ENCODE measurements at regions not wholly inside any gene's neighbourhood (a gene's known extent, or its start where the extent isn't known, plus 50 kb on each side); places are given as distances from the start of the nearest gene placed in this dataset.

- Mint-ChIP-seq H3K27me3 (no peaks in the 10 kb centered on the region), H3K4me1 (no peaks in the 10 kb centered on the region), H3K4me3 (no peak overlapping the region), H3K36me3 (ENCODE audit: low read depth) (no peaks in the 10 kb centered on the region), H3K27ac (no peak overlapping the region)
- no peak for DNase-seq
- ATAC-seq: no peak
- no peaks in the 10 kb centered on the region for H3K9me3 ChIP-seq (ENCODE audit: control insufficient read depth, low read length, poor library complexity, severe bottlenecking)
Observed at GRCh38 chr12:105765053-105766014, 373.4 kb downstream of the NUAK1 start.

DNA sequence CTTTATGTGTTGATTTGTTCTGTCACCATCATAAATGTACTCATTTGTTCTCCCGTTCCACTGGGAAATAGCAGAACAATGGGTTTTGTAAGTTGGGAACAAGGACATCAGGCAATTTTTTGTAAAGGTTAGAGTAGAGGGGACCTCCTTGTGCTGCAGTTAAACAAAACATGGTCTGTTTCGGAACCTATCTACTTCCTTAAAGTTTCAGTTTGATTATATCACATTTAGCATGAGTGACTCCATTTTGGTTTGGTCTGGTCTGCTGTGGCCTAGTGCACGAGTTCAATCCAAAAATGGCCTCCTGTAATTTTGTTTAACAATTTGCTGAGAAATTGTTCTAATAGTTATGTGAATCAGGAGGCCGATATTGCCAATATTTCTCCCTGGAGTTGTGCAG lies 372.7 kb downstream of the NUAK1 start:
- ATAC-seq (no peak), DNase-seq (no peak)
- Mint-ChIP-seq H3K27me3 (peaks cover 6% of the 10 kb centered on the region), H3K4me1 (no peaks in the 10 kb centered on the region), H3K4me3 (no peak overlapping the region), H3K36me3 (ENCODE audit: low read depth) (no peaks in the 10 kb centered on the region), H3K27ac (no peak overlapping the region)
- no peaks in the 10 kb centered on the region for H3K9me3 ChIP-seq (ENCODE audit: control insufficient read depth, low read length, poor library complexity, severe bottlenecking)

DNA sequence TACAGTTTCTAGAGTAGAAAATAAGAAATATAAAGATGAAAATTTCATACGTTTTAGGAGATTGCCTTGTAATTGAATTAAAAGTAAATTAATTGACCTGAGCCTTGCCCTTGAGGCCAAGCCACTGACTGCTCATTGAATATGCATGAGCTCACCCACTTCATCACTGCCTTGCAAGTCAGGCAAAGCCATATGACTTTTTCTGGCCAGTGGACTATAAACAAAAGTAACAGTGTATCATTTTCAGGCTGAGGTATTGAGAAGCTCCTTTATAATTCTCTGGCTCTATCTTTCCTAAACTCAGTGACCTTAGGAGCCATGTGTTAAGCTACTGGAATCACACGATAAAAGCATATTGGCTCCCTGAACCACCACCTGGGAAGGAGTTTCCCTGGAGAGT lies 369.3 kb downstream of the NUAK1 start:
- Mint-ChIP-seq H3K27ac (no peak overlapping the region), H3K36me3 (ENCODE audit: low read depth) (no peaks in the 10 kb centered on the region), H3K4me1 (no peaks in the 10 kb centered on the region), H3K4me3 (no peak overlapping the region), H3K27me3 (peaks cover 10% of the 10 kb centered on the region)
- H3K9me3 ChIP-seq (ENCODE audit: control insufficient read depth, low read length, poor library complexity, severe bottlenecking): no peaks in the 10 kb centered on the region
- ATAC-seq (no peak), DNase-seq (no peak)

- ATAC-seq: no peak
- no peaks in the 10 kb centered on the region for H3K4me1 Mint-ChIP-seq
Observed at GRCh38 chr12:105773471-105773870, 365.3 kb downstream of the NUAK1 start.

GRCh38 chr12:105774037-105774436 lies 364.7 kb downstream of the NUAK1 start:
- Mint-ChIP-seq H3K27me3 (peaks cover 10% of the 10 kb centered on the region), H3K27ac (no peak overlapping the region), H3K36me3 (ENCODE audit: low read depth) (no peaks in the 10 kb centered on the region), H3K4me3 (no peak overlapping the region), H3K4me1 (no peaks in the 10 kb centered on the region)
- DNase-seq: no peak
- H3K9me3 ChIP-seq (ENCODE audit: control insufficient read depth, low read length, poor library complexity, severe bottlenecking): no peaks in the 10 kb centered on the region
- ATAC-seq: no peak

More at GRCh38 chr12:105773471-105773870, 365.3 kb downstream of the NUAK1 start:
- Mint-ChIP-seq H3K4me3 (no peak overlapping the region), H3K36me3 (ENCODE audit: low read depth) (no peaks in the 10 kb centered on the region), H3K27me3 (peaks cover 10% of the 10 kb centered on the region), H3K27ac (no peak overlapping the region)
- no peak for DNase-seq
- H3K9me3 ChIP-seq (ENCODE audit: control insufficient read depth, low read length, poor library complexity, severe bottlenecking): no peaks in the 10 kb centered on the region

GRCh38 chr12:105775343-105775742 lies 363.4 kb downstream of the NUAK1 start:
- Mint-ChIP-seq H3K4me3 (no peak overlapping the region), H3K4me1 (no peaks in the 10 kb centered on the region), H3K27me3 (peaks cover 10% of the 10 kb centered on the region), H3K36me3 (ENCODE audit: low read depth) (no peaks in the 10 kb centered on the region), H3K27ac (no peak overlapping the region)
- ATAC-seq (no peak), DNase-seq (no peak)
- H3K9me3 ChIP-seq (ENCODE audit: control insufficient read depth, low read length, poor library complexity, severe bottlenecking): no peaks in the 10 kb centered on the region

DNA sequence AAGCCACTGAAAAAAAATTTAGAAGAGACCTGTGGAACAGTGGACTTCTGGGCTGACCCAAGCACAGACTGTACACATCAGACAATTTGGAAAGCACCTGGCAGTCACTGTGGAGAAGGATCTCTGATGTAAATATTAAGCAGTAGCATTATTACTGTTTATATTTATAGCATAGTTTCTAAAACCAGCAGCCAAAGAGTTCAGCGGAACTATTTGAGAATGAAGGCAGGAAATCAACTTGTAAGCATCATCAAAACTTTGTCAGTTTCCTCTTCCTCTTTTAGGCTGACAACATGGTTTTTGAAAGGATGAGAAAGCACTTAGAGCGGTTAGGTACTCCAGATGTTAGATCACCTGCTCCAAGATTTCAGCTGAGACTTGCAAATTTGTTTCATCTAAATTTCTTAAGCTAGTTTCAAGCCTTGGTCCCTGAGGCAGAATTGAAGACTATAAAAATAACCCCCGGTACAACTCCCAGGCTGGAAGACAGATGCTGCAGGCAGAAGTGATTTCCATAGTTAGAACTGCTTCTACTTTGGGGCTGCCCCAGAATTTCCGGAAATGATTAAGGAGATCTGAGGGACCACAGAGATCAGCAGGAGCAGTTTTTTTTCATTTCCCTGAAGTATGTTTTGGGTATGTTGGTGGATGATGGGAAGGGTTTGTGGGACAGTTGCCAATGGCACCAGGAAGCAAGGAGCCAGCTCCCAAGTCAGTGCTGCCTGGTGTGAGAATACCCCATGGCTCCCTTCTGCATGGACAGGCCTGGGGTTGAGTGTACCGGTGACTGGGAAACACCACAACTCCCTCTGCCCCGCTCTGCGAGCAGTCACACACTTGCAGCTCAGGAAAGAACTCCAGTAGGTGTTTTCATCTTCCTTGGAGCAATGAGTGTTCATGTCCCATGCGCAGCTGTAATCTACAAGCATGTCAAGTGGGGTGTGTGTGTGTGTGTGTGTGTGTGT lies 354.5 kb downstream of the NUAK1 start:
- DNase-seq (no peak), ATAC-seq (no peak)
- H3K9me3 ChIP-seq (ENCODE audit: control insufficient read depth, low read length, poor library complexity, severe bottlenecking): no peaks in the 10 kb centered on the region
- Mint-ChIP-seq H3K27me3 (no peaks in the 10 kb centered on the region), H3K4me1 (peaks cover 2% of the 10 kb centered on the region), H3K4me3 (peak overlapping the region; percentile 31), H3K27ac (peak overlapping the region; percentile 21), H3K36me3 (ENCODE audit: low read depth) (no peaks in the 10 kb centered on the region)

DNA sequence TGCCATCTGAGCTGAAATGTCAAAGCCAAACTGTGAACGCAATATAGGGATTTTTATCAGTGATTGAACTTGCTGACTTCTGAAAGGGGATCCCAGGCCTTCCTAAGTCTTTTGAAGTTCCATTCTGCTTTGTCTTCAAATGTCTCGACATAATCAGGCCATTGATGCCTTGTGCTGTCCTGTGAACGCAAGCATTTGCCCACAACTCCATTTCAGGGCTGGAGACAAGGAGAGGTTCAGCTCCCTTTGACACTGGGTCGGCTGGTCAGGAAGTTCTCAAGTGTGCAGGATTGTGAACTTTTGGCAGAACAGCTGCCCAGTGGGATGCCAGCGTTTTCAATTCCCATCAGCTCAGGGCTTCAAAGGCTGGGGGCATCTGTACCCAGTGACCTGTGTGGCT lies 345.3 kb downstream of the NUAK1 start:
- ATAC-seq (no peak), DNase-seq (no peak)
- Mint-ChIP-seq H3K27ac (no peak overlapping the region), H3K36me3 (ENCODE audit: low read depth) (no peaks in the 10 kb centered on the region), H3K27me3 (no peaks in the 10 kb centered on the region), H3K4me3 (no peak overlapping the region), H3K4me1 (no peaks in the 10 kb centered on the region)
- H3K9me3 ChIP-seq (ENCODE audit: control insufficient read depth, low read length, poor library complexity, severe bottlenecking): no peaks in the 10 kb centered on the region

DNA sequence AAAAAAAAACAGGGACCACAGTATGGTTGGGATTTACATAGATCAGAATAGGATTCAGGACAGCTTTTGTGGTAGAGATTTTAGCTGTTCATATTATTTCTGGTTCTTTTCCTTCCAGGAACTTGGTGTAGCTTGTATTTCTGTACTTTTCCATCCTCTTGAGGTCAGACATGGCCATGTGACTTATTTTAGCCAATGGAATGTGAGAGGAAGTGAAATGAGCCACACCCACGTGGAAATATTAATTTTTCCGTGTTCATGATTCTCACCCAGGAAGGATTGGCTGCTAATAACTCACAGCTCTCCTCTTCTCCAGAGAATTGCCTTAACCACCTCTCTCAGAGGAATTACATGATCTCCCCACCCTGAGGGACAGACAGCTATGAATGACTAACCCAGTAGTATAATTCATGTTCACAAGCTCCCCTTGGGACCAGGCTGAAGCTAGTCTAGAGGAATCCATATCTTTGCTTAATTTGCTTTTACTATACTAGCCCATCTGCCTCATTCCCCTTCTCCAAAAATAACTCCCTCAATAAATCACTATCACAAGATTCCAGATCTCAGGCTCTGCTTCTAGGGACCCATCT lies 340.4 kb downstream of the NUAK1 start:
- Mint-ChIP-seq H3K4me1 (no peaks in the 10 kb centered on the region), H3K27ac (no peak overlapping the region), H3K27me3 (no peaks in the 10 kb centered on the region), H3K4me3 (no peak overlapping the region), H3K36me3 (ENCODE audit: low read depth) (no peaks in the 10 kb centered on the region)
- ATAC-seq: no peak
- DNase-seq: no peak
- no peaks in the 10 kb centered on the region for H3K9me3 ChIP-seq (ENCODE audit: control insufficient read depth, low read length, poor library complexity, severe bottlenecking)

- no peaks in the 10 kb centered on the region for H3K9me3 ChIP-seq (ENCODE audit: control insufficient read depth, low read length, poor library complexity, severe bottlenecking)
- H3K4me1 Mint-ChIP-seq: no peaks in the 10 kb centered on the region
- no peaks in the 10 kb centered on the region for H3K36me3 Mint-ChIP-seq (ENCODE audit: low read depth)
- no peak overlapping the region for H3K4me3 Mint-ChIP-seq
- no peak overlapping the region for H3K27ac Mint-ChIP-seq
- no peaks in the 10 kb centered on the region for H3K27me3 Mint-ChIP-seq
- no peak for DNase-seq
- ATAC-seq: no peak
Observed at GRCh38 chr12:105799103-105799502, 339.7 kb downstream of the NUAK1 start.

DNA sequence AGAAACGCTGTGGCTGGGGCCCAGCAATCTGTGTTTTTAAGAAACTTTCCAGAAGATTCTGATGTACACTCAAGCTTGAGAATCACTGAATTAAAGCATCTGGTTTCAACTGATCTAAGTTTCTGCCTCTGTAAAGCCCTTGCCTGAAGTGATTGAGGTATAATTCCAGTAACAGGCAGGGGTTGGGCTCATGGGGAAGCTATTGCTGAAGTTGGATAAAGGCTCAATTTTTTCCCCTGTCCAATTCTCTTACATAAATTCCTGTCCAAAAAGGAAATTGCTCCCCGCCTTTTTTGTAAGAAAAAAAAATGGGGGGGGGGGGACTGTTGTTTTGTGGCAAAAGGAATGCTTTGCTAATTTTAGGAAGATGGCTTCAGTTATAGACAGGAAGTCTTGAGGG lies 337.4 kb downstream of the NUAK1 start:
- no peaks in the 10 kb centered on the region for H3K4me1 Mint-ChIP-seq
- ATAC-seq (no peak), DNase-seq (no peak)
- no peak overlapping the region for H3K27ac Mint-ChIP-seq
- no peaks in the 10 kb centered on the region for H3K27me3 Mint-ChIP-seq
- no peak overlapping the region for H3K4me3 Mint-ChIP-seq
- no peaks in the 10 kb centered on the region for H3K9me3 ChIP-seq (ENCODE audit: control insufficient read depth, low read length, poor library complexity, severe bottlenecking)
- H3K36me3 Mint-ChIP-seq (ENCODE audit: low read depth): no peaks in the 10 kb centered on the region

DNA sequence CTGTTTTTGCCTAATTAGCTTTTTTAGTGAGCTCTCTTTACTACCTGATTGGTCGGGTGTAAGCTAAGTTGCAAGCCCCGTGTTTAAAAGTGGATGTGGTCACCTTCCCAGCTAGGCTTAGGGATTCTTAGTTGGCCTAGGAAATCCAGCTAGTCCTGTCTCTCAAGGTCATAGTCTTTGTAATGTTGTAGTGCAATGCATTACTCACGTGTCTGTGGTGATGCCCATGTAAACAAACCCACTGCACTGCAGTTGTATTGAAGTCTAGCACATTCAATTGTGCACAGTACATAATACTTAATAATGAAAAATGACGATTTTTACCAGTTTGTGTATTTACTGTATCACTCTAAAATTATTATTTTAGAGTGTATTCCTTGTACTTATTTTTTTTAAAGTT lies 335.5 kb downstream of the NUAK1 start:
- DNase-seq (no peak), ATAC-seq (no peak)
- no peak overlapping the region for H3K4me3 Mint-ChIP-seq
- no peaks in the 10 kb centered on the region for H3K27me3 Mint-ChIP-seq
- no peak overlapping the region for H3K27ac Mint-ChIP-seq
- no peaks in the 10 kb centered on the region for H3K4me1 Mint-ChIP-seq
- no peaks in the 10 kb centered on the region for H3K36me3 Mint-ChIP-seq (ENCODE audit: low read depth)
- H3K9me3 ChIP-seq (ENCODE audit: control insufficient read depth, low read length, poor library complexity, severe bottlenecking): no peaks in the 10 kb centered on the region
